GM18909 (cell line): ENCODE measurements at regions not wholly inside any gene's neighbourhood (a gene's known extent, or its start where the extent isn't known, plus 50 kb on each side); places are given as distances from the start of the nearest gene placed in this dataset.

ENCODE experiments used
- ATAC-seq: cut with Tn5 transposase; IDR thresholded peaks from one replicate; pipeline ENCODE4 v1.9.1; 2021; ENCODE audit warnings: mild to moderate bottlenecking; ENCODE audit not compliant: unreplicated experiment, poor library complexity

DNA sequence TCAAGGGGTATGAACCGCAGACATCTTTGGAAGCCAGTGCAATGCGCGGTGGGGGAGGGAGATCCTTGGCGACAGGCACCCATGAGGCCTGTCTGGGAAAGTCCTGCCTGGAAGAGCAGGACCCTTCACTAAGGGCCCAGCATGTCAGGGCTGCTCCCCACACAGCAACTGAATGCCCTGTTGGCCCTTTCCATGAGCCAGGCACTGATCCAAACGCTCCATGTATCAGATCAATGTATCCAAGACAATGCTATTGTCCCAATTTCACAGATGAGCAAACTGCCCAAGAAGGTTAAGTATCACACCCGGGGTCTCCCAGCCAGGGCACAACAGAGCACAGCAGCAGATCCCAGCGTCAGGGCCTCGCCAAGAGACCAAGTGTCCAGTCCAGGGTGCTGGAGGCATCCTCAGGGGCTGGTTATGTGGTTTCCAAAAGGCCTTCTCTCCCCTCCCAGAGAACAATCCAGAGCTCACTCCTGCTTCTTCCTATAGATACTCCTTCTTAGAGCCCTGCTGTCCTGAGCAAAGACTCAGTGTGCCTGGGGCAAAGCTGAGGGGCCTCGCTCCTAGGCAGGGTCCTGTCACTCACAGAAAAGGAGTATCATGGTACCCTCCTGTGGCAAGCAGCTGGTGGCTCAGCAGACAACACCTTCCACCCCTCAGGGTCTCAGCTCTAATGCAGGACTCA, 328.0 kb downstream of the NPHP4 start:
- no peak for ATAC-seq

GRCh38 chr1:5662744-5663126, 329.5 kb downstream of the NPHP4 start:
- no peak for ATAC-seq

GRCh38 chr1:5662086-5662743, 330.0 kb downstream of the NPHP4 start:
- ATAC-seq = no peak

- ATAC-seq = no peak
Measured at GRCh38 chr1:5661196-5662085, 330.8 kb downstream of the NPHP4 start.

- ATAC-seq = no peak
Measured at GRCh38 chr1:5660141-5660935, 331.9 kb downstream of the NPHP4 start.

GRCh38 chr1:5659606-5660005, 332.6 kb downstream of the NPHP4 start:
- no peak for ATAC-seq

DNA sequence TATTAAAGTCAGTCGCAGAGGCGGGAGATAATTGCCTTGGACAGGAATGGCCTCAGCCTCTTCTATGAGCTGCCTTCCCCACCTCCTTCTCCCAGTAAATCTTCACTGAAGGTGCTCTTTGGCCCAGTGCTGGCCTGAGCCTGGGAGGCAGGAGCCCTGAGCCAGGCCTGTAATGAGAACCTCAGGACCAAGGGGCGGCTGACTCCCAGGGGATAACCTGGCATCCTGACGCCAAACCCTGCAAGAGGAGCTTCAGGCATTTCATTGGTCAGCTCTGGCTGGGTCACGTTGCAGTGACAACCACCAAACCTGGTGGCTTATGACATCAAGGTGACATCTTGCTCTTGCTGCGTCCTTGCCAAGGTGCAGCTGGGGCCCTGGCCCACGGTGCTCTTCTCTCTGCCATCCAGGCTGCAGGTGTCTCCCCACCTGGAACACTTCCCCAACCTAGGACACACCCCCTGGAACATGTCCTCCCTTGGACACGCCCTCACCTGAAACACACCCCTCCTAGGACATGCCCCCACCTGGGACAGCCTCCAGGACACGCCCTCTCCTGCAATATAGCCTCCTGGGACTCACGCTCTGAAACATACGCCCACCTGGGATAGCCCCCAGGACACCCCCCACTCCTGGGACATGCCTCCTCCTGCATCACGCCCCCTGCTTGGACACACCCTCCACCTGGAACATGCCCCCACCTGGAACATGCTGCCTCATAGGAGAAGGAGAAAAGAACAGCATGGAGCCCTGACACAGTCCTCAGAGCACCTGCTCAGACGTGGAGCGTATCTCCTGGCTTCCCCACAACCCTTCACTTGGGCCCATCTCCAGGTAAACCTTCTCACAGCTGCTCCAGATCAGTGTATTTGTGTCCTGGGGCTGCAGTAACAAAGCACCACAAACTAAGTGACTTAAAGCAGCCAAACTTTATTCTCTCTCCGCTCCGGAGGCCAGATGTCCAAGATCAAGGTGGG, 333.6 kb downstream of the NPHP4 start:
- ATAC-seq = no peak

DNA sequence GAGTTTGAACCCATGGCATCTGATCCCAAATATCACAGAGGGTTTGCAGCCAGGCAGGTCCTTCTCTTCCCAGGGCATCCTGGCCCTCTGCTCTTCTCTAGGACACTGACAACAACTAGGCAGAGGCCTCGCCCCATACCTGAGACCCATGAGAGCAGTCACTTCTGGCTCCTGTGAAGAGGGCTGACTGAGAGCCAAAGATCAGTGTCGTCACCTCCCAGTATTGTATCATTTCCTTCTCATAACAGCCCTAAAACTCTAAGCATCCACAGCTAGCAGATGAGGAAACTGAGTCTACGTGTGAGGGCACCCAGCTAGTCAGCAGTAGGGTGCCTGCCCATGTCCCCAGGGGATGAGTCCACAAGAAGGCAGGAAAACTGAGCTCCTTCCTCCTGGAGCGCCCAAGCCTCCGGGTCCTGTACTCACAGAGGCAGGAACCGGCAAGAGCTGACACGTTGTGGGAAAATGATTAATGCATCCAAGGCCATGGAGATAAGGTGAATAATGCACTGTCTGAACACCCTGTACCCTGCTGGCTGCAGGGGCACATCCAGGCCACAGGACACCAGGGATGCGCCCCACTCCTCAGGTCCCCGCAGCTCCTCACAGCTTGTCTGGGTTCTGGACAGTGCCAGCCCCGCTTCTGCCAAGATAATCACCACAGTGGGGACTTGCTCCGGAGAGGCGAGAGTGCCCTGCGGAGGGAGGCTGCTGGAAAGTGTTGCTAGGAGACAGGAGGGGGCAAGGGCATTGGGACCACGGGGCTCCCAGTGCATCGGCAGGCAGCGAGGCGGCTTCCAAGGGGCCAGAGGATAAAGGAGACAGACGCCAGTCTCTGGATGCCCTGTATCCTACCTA, 340.0 kb downstream of the NPHP4 start:
- no peak for ATAC-seq

DNA sequence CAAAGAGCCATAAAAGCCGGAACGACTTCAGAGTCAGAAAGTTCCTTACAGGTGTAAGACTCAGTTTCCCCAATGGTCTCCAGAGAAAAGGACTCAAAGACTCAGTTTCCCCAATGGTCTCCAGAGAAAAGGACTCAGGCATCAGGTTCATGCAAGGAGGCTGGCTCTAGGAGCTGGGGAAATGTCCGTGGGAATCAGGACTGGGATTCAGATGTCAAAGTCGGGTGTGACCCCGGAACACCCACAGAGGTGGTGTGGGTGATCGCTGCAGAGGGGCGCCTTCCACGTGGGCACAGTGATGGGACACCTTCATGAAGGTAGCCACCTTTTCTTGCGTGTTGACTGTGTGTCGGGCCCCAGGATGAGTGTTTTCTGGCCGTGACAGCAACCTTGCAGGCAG, 340.8 kb downstream of the NPHP4 start:
- no peak for ATAC-seq

DNA sequence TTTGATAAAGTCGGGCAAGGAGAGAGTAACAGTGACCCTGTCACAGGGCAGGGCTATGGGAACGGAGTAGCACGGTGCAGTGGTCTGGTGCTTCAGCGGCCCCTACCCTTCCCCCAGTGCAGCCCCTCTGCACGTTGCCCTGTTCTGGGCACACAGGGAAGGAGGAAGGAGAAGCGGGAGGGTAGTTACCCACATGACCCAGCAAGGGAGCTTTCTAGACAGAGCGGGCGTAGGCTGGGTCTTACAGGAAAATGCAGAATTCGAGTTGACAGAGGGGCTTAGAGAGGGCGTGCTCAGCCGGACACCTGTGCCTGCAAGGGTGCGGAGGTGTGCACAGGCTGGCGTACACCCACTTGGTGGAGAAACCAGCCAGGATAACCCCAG, 341.2 kb downstream of the NPHP4 start:
- ATAC-seq = no peak

DNA sequence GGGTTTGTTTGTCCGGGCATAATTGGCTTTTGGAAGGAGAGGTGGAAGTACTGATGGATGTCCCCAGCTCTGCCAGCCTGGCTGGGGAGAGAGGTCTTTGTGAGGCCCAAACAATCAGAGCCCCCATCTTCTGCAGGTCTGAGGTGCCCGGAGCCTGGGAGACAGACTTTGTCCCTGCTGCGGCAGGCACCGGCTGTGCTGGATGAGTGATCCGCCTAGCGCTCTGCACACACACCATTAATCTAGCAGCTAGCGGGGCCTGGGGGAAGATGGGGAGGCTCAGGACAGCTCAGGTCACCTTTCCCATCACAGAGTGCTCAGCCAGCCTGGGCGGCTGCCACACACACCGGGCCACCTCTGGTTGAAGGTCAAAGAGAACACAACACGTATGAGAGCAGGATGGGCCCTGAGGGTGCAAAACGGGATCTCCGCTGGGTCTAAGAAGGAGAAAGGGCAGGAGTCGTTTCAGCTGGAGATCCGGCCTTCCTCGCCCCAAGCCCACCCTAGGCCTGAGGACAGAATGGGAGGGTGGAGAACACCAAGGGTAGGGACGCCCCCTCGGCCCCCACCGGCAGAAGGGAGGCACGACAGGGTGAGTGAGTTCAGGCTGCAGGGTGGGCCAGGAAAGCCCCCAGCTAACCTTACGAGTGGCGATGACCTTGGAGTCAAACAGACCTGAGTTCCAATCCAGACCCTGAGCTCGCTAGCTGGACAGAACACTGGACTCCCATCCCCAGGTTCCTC, 341.8 kb downstream of the NPHP4 start:
- no peak for ATAC-seq

- no peak for ATAC-seq
Measured at GRCh38 chr1:5649795-5650194, 342.4 kb downstream of the NPHP4 start.

GRCh38 chr1:5649166-5649551, 343.1 kb downstream of the NPHP4 start:
- no peak for ATAC-seq

GRCh38 chr1:5648410-5649165, 343.6 kb downstream of the NPHP4 start:
- ATAC-seq = no peak

DNA sequence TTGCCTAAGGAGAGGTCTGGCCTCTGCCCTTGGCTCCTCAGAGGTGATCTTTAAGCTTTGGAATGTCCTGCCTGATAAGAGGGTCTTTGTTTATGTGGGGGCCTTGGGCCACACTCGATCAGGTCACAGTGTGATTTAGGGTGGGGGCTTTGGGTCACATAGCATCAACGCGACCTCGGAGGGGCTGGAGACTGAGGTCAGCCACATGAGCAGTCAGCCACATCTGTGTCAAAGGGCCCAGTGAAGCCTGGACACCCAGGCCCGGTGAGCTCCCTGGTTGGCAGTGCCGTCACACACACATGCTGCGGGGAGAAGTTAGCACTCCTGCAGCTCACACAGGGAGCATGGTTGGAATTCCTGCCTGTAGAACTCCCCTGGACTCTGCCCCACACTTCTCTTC, 345.0 kb downstream of the NPHP4 start:
- no peak for ATAC-seq

- no peak for ATAC-seq
Measured at GRCh38 chr1:5646486-5647149, 345.6 kb downstream of the NPHP4 start.

DNA sequence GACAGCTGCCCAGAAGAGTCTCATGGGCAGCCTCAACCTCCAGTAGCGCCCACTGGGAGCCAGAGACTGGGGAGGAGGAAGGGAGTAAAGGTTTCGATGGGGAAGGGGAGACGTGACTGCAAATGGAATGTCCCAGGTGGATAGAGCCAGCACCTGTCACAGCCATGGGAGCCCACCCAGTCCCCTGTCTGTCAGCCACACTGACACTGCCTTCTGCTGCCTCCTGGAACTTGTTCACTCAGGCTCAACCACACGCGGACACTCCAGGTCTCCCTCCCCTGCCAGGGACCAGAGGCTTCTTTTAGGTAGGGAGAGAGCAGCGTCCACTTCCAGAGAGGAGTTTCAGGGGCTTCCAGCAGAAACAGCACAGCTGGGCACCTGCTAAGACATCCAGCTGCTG, 346.3 kb downstream of the NPHP4 start:
- ATAC-seq = no peak
